ENCODE measurements at regions not wholly inside any gene's neighbourhood (a gene's known extent, or its start where the extent isn't known, plus 50 kb on each side); places are given as distances from the start of the nearest gene placed in this dataset.

GRCh38 chr7:96484845-96485244 is 162.9 kb upstream of the SLC25A13 start:
- no peak for DNase-seq (ENCODE audit: low read depth)

GRCh38 chr7:96484091-96484490 is 162.2 kb upstream of the SLC25A13 start:
- no peak for DNase-seq (ENCODE audit: low read depth)

GRCh38 chr7:96481796-96482195 is 159.9 kb upstream of the SLC25A13 start:
- DNase-seq (ENCODE audit: low read depth) = no peak

- DNase-seq (ENCODE audit: low read depth) = no peak
Observed at GRCh38 chr7:96479015-96479645, 157.2 kb upstream of the SLC25A13 start.

GRCh38 chr7:96471606-96472005 is 149.7 kb upstream of the SLC25A13 start:
- DNase-seq (ENCODE audit: low read depth) = no peak

- DNase-seq (ENCODE audit: low read depth) = no peak
Observed at GRCh38 chr7:96452146-96452545, 130.2 kb upstream of the SLC25A13 start.

GRCh38 chr7:96449094-96449493 is 127.2 kb upstream of the SLC25A13 start:
- DNase-seq (ENCODE audit: low read depth) = no peak

- DNase-seq (ENCODE audit: low read depth) = no peak
Observed at GRCh38 chr7:96447109-96447645, 125.3 kb upstream of the SLC25A13 start.

- DNase-seq (ENCODE audit: low read depth) = no peak
Observed at GRCh38 chr7:96441436-96442084, 119.7 kb upstream of the SLC25A13 start.

- no peak for DNase-seq (ENCODE audit: low read depth)
Observed at GRCh38 chr7:96440328-96440727, 118.4 kb upstream of the SLC25A13 start.

- no peak for DNase-seq (ENCODE audit: low read depth)
Observed at GRCh38 chr7:96436880-96437279, 115.0 kb upstream of the SLC25A13 start.

GRCh38 chr7:96430356-96430755 is 108.5 kb upstream of the SLC25A13 start:
- no peak for DNase-seq (ENCODE audit: low read depth)

GRCh38 chr7:96427143-96427542 is 105.2 kb upstream of the SLC25A13 start:
- DNase-seq (ENCODE audit: low read depth) = no peak

GRCh38 chr7:96426685-96427084 is 104.8 kb upstream of the SLC25A13 start:
- no peak for DNase-seq (ENCODE audit: low read depth)

- no peak for DNase-seq (ENCODE audit: low read depth)
Observed at GRCh38 chr7:96426027-96426426, 104.1 kb upstream of the SLC25A13 start.

GRCh38 chr7:96424411-96424810 is 102.5 kb upstream of the SLC25A13 start:
- no peak for DNase-seq (ENCODE audit: low read depth)

- no peak for DNase-seq (ENCODE audit: low read depth)
Observed at GRCh38 chr7:96422388-96422787, 100.5 kb upstream of the SLC25A13 start.

- DNase-seq (ENCODE audit: low read depth) = no peak
Observed at GRCh38 chr7:96418581-96418980, 96.7 kb upstream of the SLC25A13 start.

GRCh38 chr7:96417784-96418183 is 95.9 kb upstream of the SLC25A13 start:
- no peak for DNase-seq (ENCODE audit: low read depth)

GRCh38 chr7:96416599-96416998 is 94.7 kb upstream of the SLC25A13 start:
- no peak for DNase-seq (ENCODE audit: low read depth)

- DNase-seq (ENCODE audit: low read depth) = no peak
Observed at GRCh38 chr7:96416116-96416515, 94.2 kb upstream of the SLC25A13 start.

- no peak for DNase-seq (ENCODE audit: low read depth)
Observed at GRCh38 chr7:96415293-96415940, 93.5 kb upstream of the SLC25A13 start.

- DNase-seq (ENCODE audit: low read depth) = no peak
Observed at GRCh38 chr7:96414931-96415292, 93.0 kb upstream of the SLC25A13 start.
